ENCODE measurements at regions not wholly inside any gene's neighbourhood (a gene's known extent, or its start where the extent isn't known, plus 50 kb on each side); places are given as distances from the start of the nearest gene placed in this dataset.

GRCh38 chr18:67047334-67047733 lies 443.4 kb upstream of the CDH19 start:
- no peak for TF ChIP-seq YY1 (IDR thresholded peaks at IDR 0.05; ENCODE audit: low read depth)
- TF ChIP-seq EP300 (IDR thresholded peaks at IDR 0.05; ENCODE audit: borderline replicate concordance), result no peak
- TF ChIP-seq, protein P1, sequence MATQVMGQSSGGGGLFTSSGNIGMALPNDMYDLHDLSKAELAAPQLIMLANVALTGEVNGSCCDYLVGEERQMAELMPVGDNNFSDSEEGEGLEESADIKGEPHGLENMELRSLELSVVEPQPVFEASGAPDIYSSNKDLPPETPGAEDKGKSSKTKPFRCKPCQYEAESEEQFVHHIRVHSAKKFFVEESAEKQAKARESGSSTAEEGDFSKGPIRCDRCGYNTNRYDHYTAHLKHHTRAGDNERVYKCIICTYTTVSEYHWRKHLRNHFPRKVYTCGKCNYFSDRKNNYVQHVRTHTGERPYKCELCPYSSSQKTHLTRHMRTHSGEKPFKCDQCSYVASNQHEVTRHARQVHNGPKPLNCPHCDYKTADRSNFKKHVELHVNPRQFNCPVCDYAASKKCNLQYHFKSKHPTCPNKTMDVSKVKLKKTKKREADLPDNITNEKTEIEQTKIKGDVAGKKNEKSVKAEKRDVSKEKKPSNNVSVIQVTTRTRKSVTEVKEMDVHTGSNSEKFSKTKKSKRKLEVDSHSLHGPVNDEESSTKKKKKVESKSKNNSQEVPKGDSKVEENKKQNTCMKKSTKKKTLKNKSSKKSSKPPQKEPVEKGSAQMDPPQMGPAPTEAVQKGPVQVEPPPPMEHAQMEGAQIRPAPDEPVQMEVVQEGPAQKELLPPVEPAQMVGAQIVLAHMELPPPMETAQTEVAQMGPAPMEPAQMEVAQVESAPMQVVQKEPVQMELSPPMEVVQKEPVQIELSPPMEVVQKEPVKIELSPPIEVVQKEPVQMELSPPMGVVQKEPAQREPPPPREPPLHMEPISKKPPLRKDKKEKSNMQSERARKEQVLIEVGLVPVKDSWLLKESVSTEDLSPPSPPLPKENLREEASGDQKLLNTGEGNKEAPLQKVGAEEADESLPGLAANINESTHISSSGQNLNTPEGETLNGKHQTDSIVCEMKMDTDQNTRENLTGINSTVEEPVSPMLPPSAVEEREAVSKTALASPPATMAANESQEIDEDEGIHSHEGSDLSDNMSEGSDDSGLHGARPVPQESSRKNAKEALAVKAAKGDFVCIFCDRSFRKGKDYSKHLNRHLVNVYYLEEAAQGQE (IDR thresholded peaks at IDR 0.05; ENCODE audit: low read depth), result no peak
- TF ChIP-seq, protein P2, sequence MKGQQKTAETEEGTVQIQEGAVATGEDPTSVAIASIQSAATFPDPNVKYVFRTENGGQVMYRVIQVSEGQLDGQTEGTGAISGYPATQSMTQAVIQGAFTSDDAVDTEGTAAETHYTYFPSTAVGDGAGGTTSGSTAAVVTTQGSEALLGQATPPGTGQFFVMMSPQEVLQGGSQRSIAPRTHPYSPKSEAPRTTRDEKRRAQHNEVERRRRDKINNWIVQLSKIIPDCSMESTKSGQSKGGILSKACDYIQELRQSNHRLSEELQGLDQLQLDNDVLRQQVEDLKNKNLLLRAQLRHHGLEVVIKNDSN (IDR thresholded peaks at IDR 0.05), result no peak
- TF ChIP-seq CEBPB (IDR thresholded peaks at IDR 0.05), result no peak
- no peak for TF ChIP-seq NFIC (IDR thresholded peaks at IDR 0.05)
- TF ChIP-seq CREB1 (IDR thresholded peaks at IDR 0.05; ENCODE audit: low read depth), result no peak
- no peak for TF ChIP-seq FOXM1 (IDR thresholded peaks at IDR 0.05; ENCODE audit: borderline replicate concordance, low read depth)
- no peak for TF ChIP-seq TEAD4 (IDR thresholded peaks at IDR 0.05)
- TF ChIP-seq, protein P3, sequence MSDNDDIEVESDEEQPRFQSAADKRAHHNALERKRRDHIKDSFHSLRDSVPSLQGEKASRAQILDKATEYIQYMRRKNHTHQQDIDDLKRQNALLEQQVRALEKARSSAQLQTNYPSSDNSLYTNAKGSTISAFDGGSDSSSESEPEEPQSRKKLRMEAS (IDR thresholded peaks at IDR 0.05), result no peak
- no peak for TF ChIP-seq RAD21 (IDR thresholded peaks at IDR 0.05; ENCODE audit: low read depth)
- no peak for TF ChIP-seq TCF12 (IDR thresholded peaks at IDR 0.05; ENCODE audit: low read depth)
- no peak for TF ChIP-seq ZBTB7A (IDR thresholded peaks at IDR 0.05; ENCODE audit: low read depth)
- TF ChIP-seq TAF1 (IDR thresholded peaks at IDR 0.05; ENCODE audit: low read depth), result no peak
- TF ChIP-seq EGR1 (IDR thresholded peaks at IDR 0.05), result no peak

DNA sequence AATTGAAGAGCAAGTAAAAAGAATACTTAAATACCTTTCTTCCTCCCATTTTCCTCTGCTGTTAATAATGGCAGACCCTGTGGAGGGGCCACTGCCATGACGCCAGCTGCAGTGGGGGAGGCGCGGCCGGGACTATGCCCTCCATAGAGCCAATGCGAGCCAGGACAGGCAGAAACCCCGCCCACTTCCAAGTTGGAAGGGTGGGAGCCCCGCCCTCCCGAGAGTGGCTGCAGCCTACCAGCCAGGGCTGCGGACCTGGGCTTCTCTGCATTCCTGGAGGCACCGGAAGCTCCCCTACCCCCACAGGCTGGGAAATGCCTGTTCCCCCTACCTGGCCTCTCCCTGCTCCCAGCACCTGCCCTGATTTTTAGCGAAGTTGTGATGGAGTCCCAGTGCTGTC lies 439.4 kb upstream of the CDH19 start:
- TF ChIP-seq, protein P1 (IDR thresholded peaks at IDR 0.05; ENCODE audit: low read depth), result no peak
- TF ChIP-seq RAD21 (IDR thresholded peaks at IDR 0.05; ENCODE audit: low read depth) (no peak), EP300 (IDR thresholded peaks at IDR 0.05; ENCODE audit: borderline replicate concordance) (no peak), CREB1 (IDR thresholded peaks at IDR 0.05; ENCODE audit: low read depth) (no peak), FOXM1 (IDR thresholded peaks at IDR 0.05; ENCODE audit: borderline replicate concordance, low read depth) (no peak), NFIC (IDR thresholded peaks at IDR 0.05) (no peak), TAF1 (IDR thresholded peaks at IDR 0.05; ENCODE audit: low read depth) (no peak), ZBTB7A (IDR thresholded peaks at IDR 0.05; ENCODE audit: low read depth) (no peak), TEAD4 (IDR thresholded peaks at IDR 0.05) (no peak), EGR1 (IDR thresholded peaks at IDR 0.05) (no peak), YY1 (IDR thresholded peaks at IDR 0.05; ENCODE audit: low read depth) (no peak), TCF12 (IDR thresholded peaks at IDR 0.05; ENCODE audit: low read depth) (no peak), CEBPB (IDR thresholded peaks at IDR 0.05) (no peak)
- TF ChIP-seq, protein P3 (IDR thresholded peaks at IDR 0.05), result no peak
- TF ChIP-seq, protein P2 (IDR thresholded peaks at IDR 0.05), result no peak

- no peak for TF ChIP-seq TAF1 (IDR thresholded peaks at IDR 0.05; ENCODE audit: low read depth)
- no peak for TF ChIP-seq CREB1 (IDR thresholded peaks at IDR 0.05; ENCODE audit: low read depth)
- no peak for TF ChIP-seq EGR1 (IDR thresholded peaks at IDR 0.05)
- TF ChIP-seq RAD21 (IDR thresholded peaks at IDR 0.05; ENCODE audit: low read depth), result no peak
- TF ChIP-seq CEBPB (IDR thresholded peaks at IDR 0.05), result no peak
- no peak for TF ChIP-seq NFIC (IDR thresholded peaks at IDR 0.05)
- TF ChIP-seq, protein P2 (IDR thresholded peaks at IDR 0.05), result no peak
- no peak for TF ChIP-seq YY1 (IDR thresholded peaks at IDR 0.05; ENCODE audit: low read depth)
- TF ChIP-seq, protein P1 (IDR thresholded peaks at IDR 0.05; ENCODE audit: low read depth), result no peak
- TF ChIP-seq ZBTB7A (IDR thresholded peaks at IDR 0.05; ENCODE audit: low read depth), result no peak
- TF ChIP-seq TCF12 (IDR thresholded peaks at IDR 0.05; ENCODE audit: low read depth), result no peak
- no peak for TF ChIP-seq FOXM1 (IDR thresholded peaks at IDR 0.05; ENCODE audit: borderline replicate concordance, low read depth)
- TF ChIP-seq, protein P3 (IDR thresholded peaks at IDR 0.05), result no peak
Measured at GRCh38 chr18:67041334-67041733, 437.4 kb upstream of the CDH19 start.
